SK-N-MC (cell line): ENCODE measurements at regions not wholly inside any gene's neighbourhood (a gene's known extent, or its start where the extent isn't known, plus 50 kb on each side); places are given as distances from the start of the nearest gene placed in this dataset.

ENCODE experiments used
- EZH2 ChIP-seq: fragments of 200-600 bp; sonication (generic); IDR thresholded peaks from one replicate; pipeline ENCODE4 v1.6.1; 2017; ENCODE audit warnings: antibody characterized with exemption
- FOXP2 ChIP-seq: optimal IDR thresholded peaks from 2 replicates; pipeline ENCODE3; 2011; ENCODE audit warnings: mild to moderate bottlenecking, moderate library complexity; ENCODE audit not compliant: insufficient read depth; ENCODE audit errors: extremely low read length, control extremely low read depth
- POLR2AphosphoS5 ChIP-seq: IDR thresholded peaks from 2 replicates; pipeline ENCODE4 v1.6.1; 2012; ENCODE audit warnings: mild to moderate bottlenecking, low read depth, low read length, borderline replicate concordance

DNA sequence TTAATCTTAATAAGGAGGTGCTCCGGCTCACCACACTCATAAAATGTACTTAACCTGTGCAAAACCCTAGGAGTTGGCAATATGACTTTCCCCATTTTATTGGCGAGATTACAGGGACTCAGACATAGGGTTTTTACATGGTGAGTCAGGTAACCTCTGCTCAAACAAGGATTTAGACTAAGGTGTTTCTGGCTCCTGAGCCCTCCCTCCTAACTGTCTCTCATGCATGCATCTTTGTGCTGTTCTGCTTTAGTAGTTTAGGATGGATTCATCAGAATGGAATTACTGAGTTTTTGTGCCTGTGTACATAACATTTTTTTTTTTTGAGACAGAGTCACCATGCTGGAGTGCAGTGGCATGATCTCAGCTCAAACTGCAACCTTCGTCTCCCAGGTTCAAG, 993.3 kb upstream of the TMEM132C start:
- no peak for TF ChIP-seq POLR2AphosphoS5
- TF ChIP-seq EZH2, result no peak
- TF ChIP-seq FOXP2, result no peak
